Astrocyte of the cerebellum (primary cell): ENCODE measurements at regions not wholly inside any gene's neighbourhood (a gene's known extent, or its start where the extent isn't known, plus 50 kb on each side); places are given as distances from the start of the nearest gene placed in this dataset.

Experiments
- DNase-seq: peaks from one replicate; pipeline ENCODE4 v3.0.0-alpha.2; 2011; ENCODE audit warnings: low read depth
- H3K4me3 ChIP-seq: 2 replicates; pipeline ENCODE4 v1.5.1; 2011; ENCODE audit warnings: mild to moderate bottlenecking, low read depth, low read length, moderate library complexity
- in situ Hi-C: cut with HindIII; loops from 2 replicates; pipeline ENCODE4 v1.10.0; 2017; ENCODE audit warnings: low sequenced_read_pairs
- TF ChIP-seq, protein P1 (sequence below): IDR thresholded peaks from 2 replicates; pipeline ENCODE4 v1.5.1; 2012; ENCODE audit warnings: low read length, low read depth, moderate library complexity, mild to moderate bottlenecking; ENCODE audit errors: missing control alignments

GRCh38 chr4:45732161-45732560 lies 391.7 kb downstream of the GABRG1 start:
- no peak for DNase-seq
- TF ChIP-seq, protein P1, sequence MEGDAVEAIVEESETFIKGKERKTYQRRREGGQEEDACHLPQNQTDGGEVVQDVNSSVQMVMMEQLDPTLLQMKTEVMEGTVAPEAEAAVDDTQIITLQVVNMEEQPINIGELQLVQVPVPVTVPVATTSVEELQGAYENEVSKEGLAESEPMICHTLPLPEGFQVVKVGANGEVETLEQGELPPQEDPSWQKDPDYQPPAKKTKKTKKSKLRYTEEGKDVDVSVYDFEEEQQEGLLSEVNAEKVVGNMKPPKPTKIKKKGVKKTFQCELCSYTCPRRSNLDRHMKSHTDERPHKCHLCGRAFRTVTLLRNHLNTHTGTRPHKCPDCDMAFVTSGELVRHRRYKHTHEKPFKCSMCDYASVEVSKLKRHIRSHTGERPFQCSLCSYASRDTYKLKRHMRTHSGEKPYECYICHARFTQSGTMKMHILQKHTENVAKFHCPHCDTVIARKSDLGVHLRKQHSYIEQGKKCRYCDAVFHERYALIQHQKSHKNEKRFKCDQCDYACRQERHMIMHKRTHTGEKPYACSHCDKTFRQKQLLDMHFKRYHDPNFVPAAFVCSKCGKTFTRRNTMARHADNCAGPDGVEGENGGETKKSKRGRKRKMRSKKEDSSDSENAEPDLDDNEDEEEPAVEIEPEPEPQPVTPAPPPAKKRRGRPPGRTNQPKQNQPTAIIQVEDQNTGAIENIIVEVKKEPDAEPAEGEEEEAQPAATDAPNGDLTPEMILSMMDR = no peak
- in situ Hi-C loops = no loop called here
- H3K4me3 ChIP-seq = no peak overlapping the region

GRCh38 chr4:45716093-45716492 lies 407.8 kb downstream of the GABRG1 start:
- DNase-seq = no peak
- in situ Hi-C loops = no loop called here
- TF ChIP-seq, protein P1 = no peak
- H3K4me3 ChIP-seq = no peak overlapping the region

- H3K4me3 ChIP-seq = no peak overlapping the region
- in situ Hi-C loops = no loop called here
- DNase-seq = no peak
- TF ChIP-seq, protein P1 = no peak
Observed at GRCh38 chr4:45713996-45714395, 409.9 kb downstream of the GABRG1 start.

- no peak for DNase-seq
- TF ChIP-seq, protein P1 = no peak
- H3K4me3 ChIP-seq = no peak overlapping the region
- in situ Hi-C loops = no loop called here
Observed at GRCh38 chr4:45701621-45702020, 422.2 kb downstream of the GABRG1 start.

DNA sequence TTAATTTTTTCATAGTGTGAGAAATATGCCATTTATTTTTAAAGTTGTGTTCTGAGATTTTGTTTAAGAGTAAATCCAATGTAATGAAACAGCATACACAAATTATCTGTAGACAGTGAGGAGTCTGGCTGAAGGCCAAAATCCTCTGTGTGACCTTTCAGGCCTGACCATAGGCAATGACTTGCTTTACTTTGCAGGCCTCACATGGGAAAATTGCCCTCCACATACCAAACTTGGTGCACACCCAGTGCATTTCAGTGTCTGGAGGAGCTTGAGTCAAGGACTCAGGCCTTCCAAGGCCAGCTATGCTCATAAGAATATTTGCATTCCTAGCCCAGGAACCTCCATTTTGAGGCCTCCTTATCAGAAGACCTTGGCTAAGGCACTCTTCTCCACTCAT lies 430.1 kb downstream of the GABRG1 start:
- in situ Hi-C loops = no loop called here
- peak; percentile 9 for DNase-seq
- TF ChIP-seq, protein P1 = no peak
- H3K4me3 ChIP-seq = no peak overlapping the region

DNA sequence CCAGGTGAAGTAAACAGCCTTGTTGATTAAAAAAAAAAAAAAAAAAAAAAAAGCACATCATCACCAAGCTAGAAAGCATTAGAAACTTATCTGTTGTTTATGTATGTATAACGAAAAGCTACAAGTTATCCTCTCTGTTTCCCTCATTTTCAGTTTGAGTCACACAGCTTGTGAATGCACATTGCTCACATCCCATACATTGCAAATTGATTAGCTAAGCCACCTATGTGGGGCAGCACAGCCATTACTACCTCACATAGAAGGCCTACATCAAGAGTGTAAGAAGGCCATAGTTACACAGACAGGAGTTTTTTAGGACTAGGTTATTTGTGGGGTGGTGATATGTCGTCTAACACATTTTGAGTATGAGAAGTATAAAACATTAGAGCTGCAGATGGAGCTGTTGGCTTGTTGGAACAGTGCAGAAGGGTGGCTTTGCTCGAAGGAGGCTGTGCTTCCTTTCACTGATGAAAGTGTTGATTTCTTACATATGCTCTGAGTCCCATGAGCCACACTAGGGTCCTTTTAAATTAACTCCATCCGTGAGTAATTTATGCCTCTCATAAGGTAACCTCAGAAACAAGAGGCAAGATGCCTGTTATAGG lies 431.6 kb downstream of the GABRG1 start:
- no peak for DNase-seq
- in situ Hi-C loops = no loop called here
- no peak overlapping the region for H3K4me3 ChIP-seq
- TF ChIP-seq, protein P1 = no peak
